SK-N-MC (cell line): ENCODE measurements at regions not wholly inside any gene's neighbourhood (a gene's known extent, or its start where the extent isn't known, plus 50 kb on each side); places are given as distances from the start of the nearest gene placed in this dataset.
A peak's percentile ranks its signal among the peaks of the same experiment; 100 is the strongest.
"Not testable (repeated sequence)": the region's sequence is repeated elsewhere in the genome, so short reads cannot be mapped to it uniquely, and the experiment has no call there.

ENCODE experiments used
- DNase-seq: peaks from one replicate; pipeline ENCODE4 v3.0.0-alpha.2; 2011; ENCODE audit warnings: low read depth, low spot score
- H3K27ac ChIP-seq: fragments of 200-600 bp; sonication (generic); 2 replicates; pipeline ENCODE4 v1.5.1; 2016; ENCODE audit warnings: mixed run types
- H3K36me3 ChIP-seq: fragments of 200-600 bp; sonication (generic); 2 replicates; pipeline ENCODE4 v1.6.1; 2017; ENCODE audit warnings: antibody characterized with exemption, low read length, mixed read lengths; ENCODE audit not compliant: insufficient read depth
- H3K4me3 ChIP-seq: fragments of 200-600 bp; sonication (generic); 2 replicates; pipeline ENCODE4 v1.5.1; 2016
- H3K9ac ChIP-seq: fragments of 200-600 bp; sonication (generic); 2 replicates; pipeline ENCODE4 v1.8.0; 2017; ENCODE audit warnings: mixed run types, mixed read lengths; ENCODE audit not compliant: insufficient read length
- H3K9me3 ChIP-seq: fragments of 200-600 bp; sonication (generic); 2 replicates; pipeline ENCODE4 v1.6.1; 2017; ENCODE audit warnings: low read depth, mild to moderate bottlenecking, antibody characterized with exemption, low read length, moderate library complexity, mixed read lengths
- EZH2 ChIP-seq: fragments of 200-600 bp; sonication (generic); IDR thresholded peaks from one replicate; pipeline ENCODE4 v1.6.1; 2017; ENCODE audit warnings: antibody characterized with exemption
- FOXP2 ChIP-seq: optimal IDR thresholded peaks from 2 replicates; pipeline ENCODE3; 2011; ENCODE audit warnings: mild to moderate bottlenecking, moderate library complexity; ENCODE audit not compliant: insufficient read depth; ENCODE audit errors: extremely low read length, control extremely low read depth
- POLR2AphosphoS5 ChIP-seq: IDR thresholded peaks from 2 replicates; pipeline ENCODE4 v1.6.1; 2012; ENCODE audit warnings: mild to moderate bottlenecking, low read depth, low read length, borderline replicate concordance

- H3K9me3 ChIP-seq = no peaks in the 10 kb centered on the region
- no peak for DNase-seq
- no peak overlapping the region for H3K4me3 ChIP-seq
- H3K27ac ChIP-seq = peak overlapping the region; percentile 70
- TF ChIP-seq FOXP2 = no peak
- TF ChIP-seq EZH2 = no peak
- TF ChIP-seq POLR2AphosphoS5 = no peak
- no peak overlapping the region for H3K9ac ChIP-seq
- no peaks in the 10 kb centered on the region for H3K36me3 ChIP-seq
Observed at GRCh38 chr4:110400086-110400485, 75.9 kb upstream of the ENPEP start.

- H3K4me3 ChIP-seq, DNase-seq, H3K9ac ChIP-seq: not testable (repeated sequence)
Observed at GRCh38 chr4:110399046-110399445, 76.9 kb upstream of the ENPEP start.

GRCh38 chr4:110396963-110397362 is 79.0 kb upstream of the ENPEP start:
- H3K9me3 ChIP-seq = no peaks in the 10 kb centered on the region
- no peaks in the 10 kb centered on the region for H3K36me3 ChIP-seq
- no peak overlapping the region for H3K4me3 ChIP-seq
- H3K27ac ChIP-seq = no peak overlapping the region
- no peak for TF ChIP-seq FOXP2
- TF ChIP-seq POLR2AphosphoS5 = no peak
- DNase-seq = no peak
- no peak overlapping the region for H3K9ac ChIP-seq

More at GRCh38 chr4:110399046-110399445, 76.9 kb upstream of the ENPEP start:
- not testable (repeated sequence) for H3K9me3 ChIP-seq, H3K36me3 ChIP-seq
- H3K27ac ChIP-seq = peak overlapping the region; percentile 38; the same call in 1 of the 2 replicates

- TF ChIP-seq POLR2AphosphoS5 (no peak), FOXP2 (no peak), EZH2 (no peak)
- Histone ChIP-seq H3K27ac (no peak overlapping the region), H3K9me3 (no peaks in the 10 kb centered on the region), H3K9ac (no peak overlapping the region), H3K36me3 (no peaks in the 10 kb centered on the region), H3K4me3 (no peak overlapping the region)
- DNase-seq = no peak
Observed at GRCh38 chr4:110395421-110395820, 80.5 kb upstream of the ENPEP start.

GRCh38 chr4:110394871-110395270 is 81.1 kb upstream of the ENPEP start:
- H3K27ac ChIP-seq = no peak overlapping the region
- no peak overlapping the region for H3K4me3 ChIP-seq
- TF ChIP-seq POLR2AphosphoS5 (no peak), EZH2 (no peak), FOXP2 (no peak)
- no peaks in the 10 kb centered on the region for H3K9me3 ChIP-seq
- DNase-seq = no peak
- no peaks in the 10 kb centered on the region for H3K36me3 ChIP-seq
- no peak overlapping the region for H3K9ac ChIP-seq

GRCh38 chr4:110381784-110382183 is 94.2 kb upstream of the ENPEP start:
- no peak overlapping the region for H3K27ac ChIP-seq
- TF ChIP-seq FOXP2 (no peak), EZH2 (no peak), POLR2AphosphoS5 (no peak)
- H3K9ac ChIP-seq = no peak overlapping the region
- H3K36me3 ChIP-seq = no peaks in the 10 kb centered on the region
- no peak for DNase-seq
- H3K4me3 ChIP-seq = no peak overlapping the region
- H3K9me3 ChIP-seq = no peaks in the 10 kb centered on the region

GRCh38 chr4:110372485-110372884 is 103.5 kb upstream of the ENPEP start:
- H3K4me3 ChIP-seq = no peak overlapping the region
- no peak for DNase-seq
- TF ChIP-seq POLR2AphosphoS5 (no peak), EZH2 (no peak), FOXP2 (no peak)

GRCh38 chr4:110371016-110371770 is 104.8 kb upstream of the ENPEP start:
- H3K27ac ChIP-seq = no peak overlapping the region
- no peak overlapping the region for H3K9ac ChIP-seq
- no peaks in the 10 kb centered on the region for H3K9me3 ChIP-seq
- H3K36me3 ChIP-seq = no peaks in the 10 kb centered on the region
- TF ChIP-seq FOXP2 = no peak
- no peak for TF ChIP-seq POLR2AphosphoS5
- no peak for TF ChIP-seq EZH2
- DNase-seq = peak; percentile 26
- no peak overlapping the region for H3K4me3 ChIP-seq

More at GRCh38 chr4:110372485-110372884, 103.5 kb upstream of the ENPEP start:
- Histone ChIP-seq H3K27ac (no peak overlapping the region), H3K36me3 (no peaks in the 10 kb centered on the region), H3K9ac (no peak overlapping the region), H3K9me3 (no peaks in the 10 kb centered on the region)

GRCh38 chr4:110368409-110368808 is 107.5 kb upstream of the ENPEP start:
- no peak overlapping the region for H3K27ac ChIP-seq
- no peak overlapping the region for H3K4me3 ChIP-seq
- no peaks in the 10 kb centered on the region for H3K9me3 ChIP-seq
- no peaks in the 10 kb centered on the region for H3K36me3 ChIP-seq
- TF ChIP-seq FOXP2 (no peak), EZH2 (no peak), POLR2AphosphoS5 (no peak)
- no peak for DNase-seq
- no peak overlapping the region for H3K9ac ChIP-seq
